Body of pancreas (tissue), 4 donors: ENCODE measurements at regions not wholly inside any gene's neighbourhood (a gene's known extent, or its start where the extent isn't known, plus 50 kb on each side); places are given as distances from the start of the nearest gene placed in this dataset.

Experiments
- ATAC-seq: fragments of 150-250 bp; one replicate; pipeline ENCODE4 v1.9.1; 2016
- DNase-seq, 4 donors: peaks; one replicate each; pipeline ENCODE4 v3.0.0-alpha.2; 2019
- H3K27ac ChIP-seq, 4 donors: fragments of 200-600 bp; sonication (generic); 1 replicate in 3 of 4; 2 replicates in 1 of 4; pipeline versions ENCODE4 v1.5.1 to v1.6.1; 2016 to 2019; ENCODE audit warnings: mild to moderate bottlenecking in 1 of 4, mixed read lengths in 1 of 4, moderate library complexity in 1 of 4
- H3K27me3 ChIP-seq, 2 donors: fragments of 200-600 bp; sonication (generic); one replicate each; pipeline ENCODE4 v1.6.0; 2016; ENCODE audit warnings: mild to moderate bottlenecking in 1 of 2
- H3K36me3 ChIP-seq, 2 donors: fragments of 200-600 bp; sonication (generic); replicated peaks in 1 of 2; 2 replicates each; pipeline ENCODE4 v1.5.1; 2016; ENCODE audit warnings: low read depth in 2 of 2; ENCODE audit not compliant: insufficient read depth in 1 of 2
- H3K4me1 ChIP-seq: fragments of 200-600 bp; sonication (generic); one replicate; pipeline ENCODE4 v1.6.0; 2016
- H3K4me3 ChIP-seq, 2 donors: fragments of 200-600 bp; sonication (generic); 1 replicate in 1 of 2; 2 replicates in 1 of 2; pipeline ENCODE4 v1.5.1; 2016 to 2019
- H3K9me3 ChIP-seq, 3 donors: fragments of 200-600 bp; sonication (generic); 1 replicate in 2 of 3; 2 replicates in 1 of 3; pipeline ENCODE4 v1.5.1; 2016
- CTCF ChIP-seq, 7 experiments: fragments of 450-650 bp in 4 of 7; fragments of 200-600 bp in 3 of 7; sonication (generic) in 3 of 7; IDR thresholded peaks; one replicate each; pipeline ENCODE4 v1.5.1; 2016 to 2019; ENCODE audit warnings: antibody characterized with exemption in 7 of 7
- POLR2A ChIP-seq, 3 donors: fragments of 450-650 bp; IDR thresholded peaks; one replicate each; pipeline ENCODE4 v1.6.1; 2016; ENCODE audit warnings: antibody characterized with exemption in 3 of 3, mild to moderate bottlenecking in 2 of 3
- WGBS, 2 donors: methylation state at CpG; one replicate each; pipeline ENCODE4 v1.1.5; 2017; 5-methylcytosine and 5-hydroxymethylcytosine counted together
- intact Hi-C: fragments of 100-400 bp; cut with DNase I; formaldehyde crosslinking; loops from one replicate; pipeline ENCODE4 v1.15.1; 2023

GRCh38 chr14:43855556-43855955, 651.5 kb downstream of the FSCB start:
- intact Hi-C loops, result no loop called here
- DNase-seq, result no peak
- Histone ChIP-seq H3K27ac (no peak overlapping the region), H3K36me3 (no peaks in the 10 kb centered on the region), H3K4me1 (no peaks in the 10 kb centered on the region), H3K27me3 (no peaks in the 10 kb centered on the region), H3K4me3 (no peak overlapping the region), H3K9me3 (no peaks in the 10 kb centered on the region)
- TF ChIP-seq CTCF (IDR thresholded peaks at IDR 0.05) (no peak), POLR2A (IDR thresholded peaks at IDR 0.05) (no peak)
- ATAC-seq, result no peak
- WGBS, 2 donors, result 59 to 63% methylated on average over 3 of the region's 3 CpGs

DNA sequence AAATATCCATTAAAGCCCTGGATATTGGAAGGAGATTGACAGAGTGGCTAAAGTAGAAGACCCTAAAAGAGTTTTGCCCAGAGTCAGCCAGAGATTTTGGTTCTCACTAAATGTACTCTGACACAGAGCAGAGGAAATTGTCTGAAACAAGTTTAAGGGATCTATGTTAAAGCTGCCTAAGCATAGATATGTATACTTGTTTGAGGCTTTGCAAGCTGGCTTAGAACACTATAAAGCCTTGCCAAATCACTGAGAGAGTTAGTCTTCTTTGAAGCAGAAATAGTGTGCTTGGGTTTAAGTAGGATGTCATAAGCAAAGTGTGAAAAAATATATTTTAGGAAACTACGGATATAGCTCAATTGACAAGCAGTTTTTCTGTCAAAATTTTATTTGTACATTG, 653.5 kb downstream of the FSCB start:
- no peak for TF ChIP-seq CTCF (IDR thresholded peaks at IDR 0.05)
- TF ChIP-seq POLR2A (IDR thresholded peaks at IDR 0.05), result no peak
- DNase-seq (no peak), ATAC-seq (no peak)
- WGBS, 2 donors, result 41 to 43% methylated on average over 1 of the region's 1 CpG
- H3K9me3 ChIP-seq, result no peaks in the 10 kb centered on the region
- no peak overlapping the region for H3K27ac ChIP-seq
- intact Hi-C loops, result no loop called here
- no peaks in the 10 kb centered on the region for H3K27me3 ChIP-seq
- no peak overlapping the region for H3K4me3 ChIP-seq
- H3K4me1 ChIP-seq, result no peaks in the 10 kb centered on the region
- H3K36me3 ChIP-seq, result no peaks in the 10 kb centered on the region

- Histone ChIP-seq H3K4me1 (no peaks in the 10 kb centered on the region), H3K27me3 (no peaks in the 10 kb centered on the region), H3K27ac (no peak overlapping the region), H3K36me3 (no peaks in the 10 kb centered on the region), H3K4me3 (no peak overlapping the region), H3K9me3 (peaks cover 0 to 9% (median 0%) of the 10 kb centered on the region in 3 donors)
- intact Hi-C loops, result no loop called here
- TF ChIP-seq POLR2A (IDR thresholded peaks at IDR 0.05), result no peak
- ATAC-seq (no peak), DNase-seq (no peak)
- WGBS, 2 donors, result 60 to 81% methylated on average over 2 of the region's 2 CpGs
Observed at GRCh38 chr14:43803076-43803689, 703.9 kb downstream of the FSCB start.

DNA sequence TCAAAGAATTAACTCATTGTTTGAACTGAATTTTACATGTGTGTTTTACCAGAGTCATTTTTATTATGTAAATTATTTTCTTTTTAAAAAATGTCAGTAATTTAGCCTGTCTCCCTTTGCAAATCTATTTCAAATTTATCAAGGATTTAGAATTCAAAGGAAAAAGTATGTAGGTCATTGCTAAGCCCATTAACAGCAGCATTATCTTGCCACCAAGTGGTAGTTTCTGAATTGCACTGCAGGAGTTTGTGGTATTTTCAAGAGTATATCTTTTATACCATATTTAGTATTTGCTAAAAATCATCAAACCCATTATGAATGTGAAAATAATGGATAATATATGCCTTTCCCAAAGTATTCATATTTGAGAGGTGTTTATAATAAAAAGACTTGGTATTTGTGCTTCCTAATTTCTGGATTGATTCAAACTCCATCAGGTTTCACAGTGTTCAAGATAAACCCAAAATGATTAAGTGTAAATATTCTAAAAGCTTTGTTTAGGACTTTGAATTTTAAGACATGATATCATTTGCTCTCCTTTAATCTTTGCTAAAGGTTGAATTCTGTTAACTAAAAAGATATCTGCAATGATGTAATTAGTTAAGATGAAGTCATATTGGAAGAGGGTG, 711.4 kb downstream of the FSCB start:
- no peaks in the 10 kb centered on the region for H3K4me1 ChIP-seq
- intact Hi-C loops, result no loop called here
- TF ChIP-seq CTCF (IDR thresholded peaks at IDR 0.05), result peak in 6 of 7 experiments; percentile 41 to 65 (median 52)
- TF ChIP-seq POLR2A (IDR thresholded peaks at IDR 0.05), result no peak
- DNase-seq, result peak in 1 of 4 donors; percentile 5
- no peaks in the 10 kb centered on the region for H3K9me3 ChIP-seq
- no peak overlapping the region for H3K27ac ChIP-seq
- no peak for ATAC-seq
- no peaks in the 10 kb centered on the region for H3K36me3 ChIP-seq
- no peak overlapping the region for H3K4me3 ChIP-seq
- no peaks in the 10 kb centered on the region for H3K27me3 ChIP-seq

- 17 to 21% methylated on average over 2 of the region's 2 CpGs for WGBS, 2 donors
- TF ChIP-seq POLR2A (IDR thresholded peaks at IDR 0.05) (no peak), CTCF (IDR thresholded peaks at IDR 0.05) (no peak)
- DNase-seq (no peak), ATAC-seq (no peak)
- no peak overlapping the region for H3K4me3 ChIP-seq
- intact Hi-C loops, result no loop called here
- no peaks in the 10 kb centered on the region for H3K9me3 ChIP-seq
- no peaks in the 10 kb centered on the region for H3K27me3 ChIP-seq
- H3K4me1 ChIP-seq, result no peaks in the 10 kb centered on the region
- no peak overlapping the region for H3K27ac ChIP-seq
- H3K36me3 ChIP-seq, result no peaks in the 10 kb centered on the region
Observed at GRCh38 chr14:43793579-43793978, 713.5 kb downstream of the FSCB start.
